Stimulated activated CD4-positive, alpha-beta T cell treated with anti-CD3 and anti-CD28 coated beads, Interleukin-2, amount 100 ng/mL, for 4 hours (primary cell): ENCODE measurements at regions not wholly inside any gene's neighbourhood (a gene's known extent, or its start where the extent isn't known, plus 50 kb on each side); places are given as distances from the start of the nearest gene placed in this dataset.
"Not testable (repeated sequence)": the region's sequence is repeated elsewhere in the genome, so short reads cannot be mapped to it uniquely, and the experiment has no call there.

Experiments used
- DNase-seq: peaks from one replicate; pipeline ENCODE4 v3.0.0-alpha.2; 2020; ENCODE audit warnings: low read depth

DNA sequence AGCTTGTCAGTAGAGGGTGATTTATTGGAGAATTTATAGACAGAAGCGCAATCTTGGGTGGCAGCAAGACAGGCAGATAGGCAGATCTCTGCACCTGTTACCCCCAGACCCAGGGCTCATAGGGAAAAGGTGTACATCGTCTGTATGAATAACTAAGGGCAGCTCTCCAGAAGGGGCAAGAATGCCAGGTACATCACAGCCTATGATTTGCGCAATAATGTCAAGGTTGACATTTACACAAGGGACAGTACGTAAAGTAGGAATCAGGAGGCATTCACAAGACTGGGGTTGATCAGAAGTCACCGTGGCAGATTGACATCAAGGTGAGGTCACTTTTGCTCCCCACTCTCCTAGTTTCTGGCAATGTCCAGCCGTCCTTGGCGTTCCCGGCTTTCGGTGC lies 524.1 kb downstream of the TRIML1 start:
- DNase-seq: no peak

DNA sequence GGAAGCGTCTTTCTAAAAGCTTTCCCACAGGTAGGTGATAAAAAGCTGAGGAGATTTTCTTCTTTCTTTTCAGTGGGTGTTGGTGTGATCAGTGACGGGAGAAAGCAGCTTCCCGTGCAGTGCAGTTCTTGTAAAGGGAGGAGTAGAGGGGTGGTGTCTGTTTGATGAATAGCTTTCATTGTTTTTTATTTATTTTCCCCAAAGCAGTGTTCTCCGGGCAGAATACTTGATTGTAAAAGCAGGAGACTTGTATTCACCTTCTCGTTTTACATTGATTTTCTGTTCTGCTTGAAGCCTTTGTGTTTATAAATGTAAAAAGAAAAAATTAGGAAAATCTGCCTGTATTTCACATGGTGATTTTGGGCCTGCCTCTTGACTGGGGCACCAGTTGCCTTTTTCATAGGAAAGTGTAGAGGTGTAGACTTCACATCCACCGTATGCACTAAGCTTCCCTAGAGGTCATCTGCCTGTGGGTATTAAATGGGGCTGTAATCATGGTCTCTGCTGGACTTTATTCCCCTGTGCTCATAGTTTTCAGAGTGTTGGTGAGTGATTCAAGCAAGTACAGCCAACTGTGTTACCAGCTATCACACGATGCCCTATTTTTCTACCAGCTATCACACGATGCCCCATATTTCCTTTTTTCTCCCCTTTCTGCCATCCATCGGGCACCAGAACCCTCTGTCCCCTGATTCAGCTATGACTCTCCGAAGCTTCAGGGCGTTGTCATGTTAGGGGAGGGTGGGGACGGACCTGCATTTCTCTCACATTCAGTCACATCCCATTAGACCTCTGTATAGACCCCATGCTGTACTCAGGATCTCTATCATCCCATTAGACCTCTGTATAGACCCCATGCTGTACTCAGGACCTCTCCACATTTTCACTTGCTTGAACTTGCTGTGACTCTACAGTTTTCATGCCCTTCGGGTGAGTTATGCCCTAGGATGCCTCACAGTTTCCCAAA lies 526.5 kb downstream of the TRIML1 start:
- DNase-seq: no peak

DNA sequence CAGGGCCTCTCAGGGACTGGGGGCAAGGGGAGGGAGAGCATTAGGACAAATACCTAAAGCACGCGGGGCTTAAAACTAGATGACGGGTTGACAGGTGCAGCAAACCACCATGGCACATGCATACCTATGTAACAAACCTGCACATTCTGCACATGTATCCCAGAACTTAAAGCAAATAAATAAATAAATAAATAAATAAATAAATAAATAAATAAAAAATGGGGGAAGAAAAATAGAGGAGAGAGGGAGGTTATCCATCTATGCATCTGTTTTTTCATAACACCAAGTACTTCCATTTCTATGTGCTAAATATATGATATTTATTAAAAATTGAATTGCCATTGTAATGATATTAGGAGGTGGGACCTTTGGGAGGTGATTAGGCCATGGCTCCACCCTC lies 539.5 kb downstream of the TRIML1 start:
- not testable (repeated sequence) for DNase-seq

GRCh38 chr4:188680004-188680666 lies 540.9 kb downstream of the TRIML1 start:
- no peak for DNase-seq

GRCh38 chr4:188680667-188681063 lies 541.4 kb downstream of the TRIML1 start:
- DNase-seq: no peak

DNA sequence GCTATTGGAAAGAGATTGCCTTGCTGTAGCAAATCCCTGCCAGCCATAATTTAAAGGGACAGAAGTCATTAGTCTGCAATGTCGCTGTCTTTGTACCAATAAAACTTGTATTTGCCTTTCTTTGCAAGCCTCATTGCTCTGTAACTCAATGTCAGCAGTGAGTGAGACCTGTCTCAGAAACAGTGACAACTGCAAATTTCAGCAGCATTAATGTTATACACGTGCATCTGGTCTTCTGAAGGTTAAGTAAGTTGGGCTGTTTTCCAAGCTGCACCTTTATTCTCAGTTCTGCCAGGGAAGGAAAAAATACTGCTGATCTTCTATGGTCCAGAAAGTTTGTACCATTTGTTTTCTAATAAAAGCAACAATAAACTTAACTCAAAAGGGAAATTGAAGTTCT lies 543.1 kb downstream of the TRIML1 start:
- DNase-seq: no peak

- no peak for DNase-seq
Measured at GRCh38 chr4:188683571-188683970, 544.3 kb downstream of the TRIML1 start.

DNA sequence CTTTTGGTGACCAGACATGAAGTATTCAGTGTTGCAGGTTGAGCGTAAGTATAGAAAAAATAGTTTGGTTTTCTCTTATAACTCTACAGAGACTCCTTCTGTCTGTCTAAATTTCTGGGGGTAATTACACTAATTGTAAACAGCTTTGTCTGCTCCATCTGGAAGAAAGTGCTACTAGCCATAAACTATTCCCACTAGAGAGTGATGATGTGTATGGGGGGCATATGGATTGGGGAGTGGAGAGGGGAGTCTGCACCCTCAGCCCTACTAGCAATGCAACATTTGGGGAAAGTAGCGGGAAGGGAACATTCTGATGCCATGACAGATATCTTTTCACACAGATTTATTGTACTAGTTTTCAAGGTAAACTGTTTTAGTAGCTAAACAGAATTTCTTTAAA lies 549.7 kb downstream of the TRIML1 start:
- DNase-seq: no peak

DNA sequence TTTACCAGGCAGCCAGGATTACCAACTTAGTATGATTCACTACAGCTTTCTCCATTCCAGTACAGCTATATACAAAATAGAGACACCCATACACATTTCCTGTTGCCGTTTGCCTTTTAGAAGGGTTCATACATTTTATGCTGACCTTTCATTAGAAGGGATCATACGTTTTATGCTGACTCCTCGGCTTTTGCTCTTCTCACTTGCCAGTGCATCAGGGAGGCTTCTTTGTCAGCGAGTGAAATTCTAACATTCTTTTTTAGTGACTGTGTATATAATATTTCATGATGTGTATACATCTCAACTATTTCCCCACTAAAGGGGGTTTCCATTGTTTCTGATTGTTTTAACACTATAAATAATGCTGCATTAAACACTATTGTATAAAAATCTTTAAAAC lies 552.6 kb downstream of the TRIML1 start:
- DNase-seq: no peak

DNA sequence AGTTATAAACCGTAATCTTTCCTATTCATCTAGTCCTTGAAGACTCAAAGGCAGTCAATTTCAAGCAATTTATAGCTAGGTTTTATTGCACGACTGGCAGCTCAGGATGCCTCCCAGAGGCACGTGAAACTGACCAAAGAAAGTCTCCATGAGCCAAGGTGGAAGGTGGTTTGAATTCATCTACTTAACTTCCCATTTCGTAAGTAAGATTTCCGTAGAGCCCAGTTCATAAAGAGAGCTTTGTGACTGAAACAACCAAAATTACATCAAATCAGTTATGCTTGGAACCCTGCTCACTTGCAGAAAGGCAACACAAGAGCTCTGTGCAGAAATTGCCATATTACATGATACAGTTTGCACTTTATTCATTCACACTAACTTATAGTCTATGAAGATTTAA lies 556.0 kb downstream of the TRIML1 start:
- DNase-seq: no peak

- DNase-seq: no peak
Measured at GRCh38 chr4:188697243-188697642, 558.0 kb downstream of the TRIML1 start.

DNA sequence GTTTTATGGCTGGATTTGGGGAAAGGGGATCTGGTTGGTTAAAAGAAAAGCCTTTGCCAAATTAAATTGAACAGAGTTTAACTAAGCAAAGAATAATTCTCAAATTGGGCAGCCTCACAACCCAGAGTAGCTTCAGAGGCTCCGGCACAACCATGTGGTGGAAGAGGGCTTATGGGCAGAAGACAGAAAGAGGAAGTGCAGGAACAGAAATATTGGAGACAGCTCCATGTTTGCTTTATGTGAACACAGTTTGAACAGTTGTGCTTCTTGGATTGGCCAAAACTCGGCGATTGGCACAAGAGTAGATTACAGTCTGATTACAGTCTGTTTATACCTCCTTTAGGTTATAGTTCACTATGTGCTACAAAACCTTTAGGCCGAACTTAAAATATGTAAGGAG lies 562.7 kb downstream of the TRIML1 start:
- no peak for DNase-seq

DNA sequence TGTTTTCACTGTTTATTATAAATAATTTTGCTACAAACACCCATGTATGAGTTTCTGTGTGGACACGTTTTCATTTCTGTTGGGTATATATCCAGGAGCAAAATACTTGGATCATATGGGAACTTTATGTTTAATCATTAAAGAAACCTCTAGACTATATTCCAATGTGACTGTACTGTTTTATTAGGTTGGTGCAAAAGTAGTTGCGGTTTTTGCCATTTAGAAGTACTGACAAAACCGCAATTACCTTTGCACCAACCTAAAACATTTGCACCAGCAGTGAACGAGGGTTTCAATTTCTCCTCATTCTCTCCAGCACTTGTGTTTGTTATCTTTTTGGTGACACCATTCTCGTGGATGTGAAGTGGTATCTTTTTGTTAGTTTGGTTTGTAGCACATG lies 565.0 kb downstream of the TRIML1 start:
- no peak for DNase-seq

- DNase-seq: no peak
Measured at GRCh38 chr4:188707036-188707435, 567.8 kb downstream of the TRIML1 start.

- DNase-seq: no peak
Measured at GRCh38 chr4:188714501-188714900, 575.3 kb downstream of the TRIML1 start.

DNA sequence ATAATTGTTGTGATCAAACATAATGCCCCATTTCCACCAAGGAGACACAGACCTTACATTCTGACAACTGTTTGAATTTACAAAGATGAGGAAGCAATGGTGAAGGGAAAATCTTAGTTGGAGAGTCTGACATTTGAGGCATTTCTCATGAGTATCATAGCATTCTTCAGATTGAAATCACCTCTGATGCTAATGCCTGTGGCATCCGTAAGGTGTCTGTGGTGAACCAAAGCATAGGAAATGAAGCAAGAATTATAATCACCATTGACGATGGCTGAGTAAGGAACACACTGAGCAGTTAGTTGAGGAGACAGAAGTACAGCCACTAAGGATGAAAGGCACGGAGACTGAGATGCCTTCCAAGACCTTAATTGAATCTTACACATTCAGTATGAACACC lies 575.7 kb downstream of the TRIML1 start:
- no peak for DNase-seq

GRCh38 chr4:188717661-188718060 lies 578.4 kb downstream of the TRIML1 start:
- no peak for DNase-seq

DNA sequence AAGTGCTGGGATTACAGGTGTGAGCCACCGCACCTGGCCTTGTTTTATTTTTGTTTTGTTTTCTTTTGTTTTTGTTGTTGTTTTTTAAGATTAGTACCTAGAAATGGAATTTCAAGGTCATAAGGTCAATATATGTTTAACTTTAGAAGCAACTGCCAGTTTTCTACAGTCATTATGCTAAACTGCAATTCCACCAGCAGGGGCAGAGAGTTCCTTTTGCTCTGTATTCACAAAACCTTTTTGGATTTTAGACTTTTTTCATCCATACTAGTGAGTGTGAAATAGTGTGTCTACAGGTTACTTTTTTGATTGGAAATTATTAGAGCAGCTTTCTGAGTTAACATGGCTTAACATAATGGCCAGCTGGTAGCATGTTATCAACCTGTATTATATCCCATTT lies 580.6 kb downstream of the TRIML1 start:
- DNase-seq: no peak

- no peak for DNase-seq
Measured at GRCh38 chr4:188722911-188723310, 583.7 kb downstream of the TRIML1 start.

DNA sequence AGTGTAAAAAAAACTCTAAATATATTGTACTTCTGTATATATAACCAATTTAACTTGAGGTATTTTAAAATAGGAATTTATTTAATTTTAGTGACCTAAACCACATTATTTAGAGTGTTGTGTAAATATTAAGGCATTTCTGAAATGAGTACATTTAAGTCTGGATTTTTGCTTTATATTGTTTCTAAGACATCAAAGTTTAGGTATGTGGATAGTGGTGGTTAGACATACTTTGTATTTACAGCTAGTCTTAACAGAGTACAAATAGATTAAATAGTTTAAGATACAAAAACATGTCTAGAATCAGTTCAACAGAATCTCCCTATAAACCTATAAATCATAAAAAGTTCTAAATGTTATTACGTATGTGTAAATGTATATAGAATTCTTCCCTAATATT lies 588.5 kb downstream of the TRIML1 start:
- DNase-seq: no peak

DNA sequence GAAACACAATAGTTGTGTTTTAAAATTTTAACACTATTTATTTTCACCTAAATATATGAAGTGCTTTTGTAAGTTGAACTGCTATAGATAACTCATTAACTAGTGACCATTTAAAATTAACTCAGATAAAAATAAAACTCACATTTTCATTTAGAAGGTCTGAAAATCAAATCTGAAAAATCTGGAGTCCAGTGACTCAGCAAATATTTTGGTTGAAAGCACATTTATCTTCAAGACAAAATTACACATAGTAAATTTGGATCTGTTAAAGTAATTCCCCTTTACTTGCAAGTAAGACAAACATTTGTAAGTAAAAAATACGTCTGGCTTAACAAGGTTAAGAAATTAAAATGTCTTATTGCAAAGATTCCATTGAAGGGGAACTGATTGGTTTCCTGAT lies 589.1 kb downstream of the TRIML1 start:
- no peak for DNase-seq

GRCh38 chr4:188732131-188732530 lies 592.9 kb downstream of the TRIML1 start:
- no peak for DNase-seq

- DNase-seq: no peak
Measured at GRCh38 chr4:188735082-188735481, 595.8 kb downstream of the TRIML1 start.
